ENCODE measurements at regions not wholly inside any gene's neighbourhood (a gene's known extent, or its start where the extent isn't known, plus 50 kb on each side); places are given as distances from the start of the nearest gene placed in this dataset.

DNA sequence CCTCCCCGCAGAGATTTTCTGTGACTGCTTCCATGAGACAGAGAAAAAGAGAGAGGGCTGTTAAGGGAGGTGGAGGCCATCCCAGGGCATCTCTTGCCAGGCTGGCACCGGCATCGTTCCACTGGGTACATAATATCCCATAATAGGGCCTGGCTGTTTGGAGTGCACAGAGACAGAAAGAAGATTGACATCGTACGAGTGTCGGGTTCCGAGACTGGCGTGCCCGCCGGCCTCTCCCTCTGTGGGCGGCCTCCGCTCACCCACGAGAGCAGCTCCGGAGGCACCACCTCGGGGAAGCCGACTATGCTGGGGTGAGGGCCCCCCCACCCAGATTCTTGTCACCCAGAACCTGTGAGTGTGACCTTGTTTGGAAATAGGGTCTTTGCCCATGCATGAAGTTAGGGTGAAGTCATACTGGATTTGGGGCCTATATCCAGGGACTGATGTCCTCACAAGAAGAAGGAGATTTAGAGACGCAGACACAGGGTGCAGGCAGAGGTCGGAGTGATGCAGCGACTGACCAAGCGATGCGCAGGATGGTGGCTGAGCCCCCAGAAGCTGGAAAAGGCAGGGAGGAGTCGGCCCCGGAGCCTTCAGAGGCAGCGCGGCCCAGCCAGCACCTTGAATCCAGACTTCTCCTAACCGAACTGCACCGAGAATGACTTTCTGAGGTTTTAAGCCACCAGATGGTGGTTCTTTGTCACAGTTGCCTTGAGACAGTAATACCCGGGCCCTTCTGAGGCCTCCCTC, 101.8 kb upstream of the CIBAR2 start:
- DNase-seq (ENCODE audit: low read depth, low spot score), result no peak
- H3K27ac ChIP-seq, result no peak overlapping the region
- no peak overlapping the region for H3K4me3 ChIP-seq
- no peaks in the 10 kb centered on the region for H3K36me3 ChIP-seq (ENCODE audit: insufficient read depth, low read length)
- no peaks in the 10 kb centered on the region for H3K9me3 ChIP-seq (ENCODE audit: low read depth, low read length)
- no peak overlapping the region for H3K9ac ChIP-seq (ENCODE audit: insufficient read length)
- TF ChIP-seq EZH2 (IDR thresholded peaks at IDR 0.05), result no peak
- TF ChIP-seq FOXP2 (optimal IDR thresholded peaks at IDR 0.05; ENCODE audit: control extremely low read depth, extremely low read length, insufficient read depth), result no peak
- TF ChIP-seq POLR2AphosphoS5 (IDR thresholded peaks at IDR 0.05; ENCODE audit: borderline replicate concordance, low read depth, low read length), result no peak

DNA sequence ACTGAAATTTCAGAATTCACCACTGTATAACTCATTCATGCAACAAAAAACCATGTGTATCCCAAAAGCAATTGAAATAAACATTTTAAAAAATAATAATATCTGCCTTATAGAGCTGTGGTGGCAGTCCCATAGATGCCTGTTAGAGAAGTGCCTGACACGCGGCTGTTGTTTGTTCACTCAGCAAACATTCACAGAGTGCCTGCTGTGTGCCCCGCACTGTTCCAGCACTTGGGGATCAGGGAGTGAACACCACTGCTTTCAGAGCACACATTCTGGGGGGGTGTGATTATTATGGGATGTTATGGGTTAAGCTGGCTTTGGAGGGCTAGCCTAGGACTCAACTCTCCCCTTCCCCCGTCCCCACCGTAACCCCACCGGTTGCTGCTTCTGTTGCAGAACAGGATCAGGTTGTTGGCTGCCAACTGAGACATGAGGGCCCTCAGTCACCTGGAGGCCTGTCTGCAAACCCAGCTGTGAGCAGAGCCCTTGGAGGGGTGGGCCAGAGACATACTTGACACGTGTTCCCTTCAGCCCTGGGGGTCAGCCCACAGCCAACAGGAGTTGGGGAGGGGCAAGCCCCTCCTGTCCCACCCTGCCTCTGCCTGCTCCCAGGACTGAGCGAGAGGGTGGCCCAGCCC, 103.3 kb upstream of the CIBAR2 start:
- Histone ChIP-seq H3K4me3 (no peak overlapping the region), H3K9me3 (ENCODE audit: low read depth, low read length) (no peaks in the 10 kb centered on the region), H3K27ac (no peak overlapping the region), H3K9ac (ENCODE audit: insufficient read length) (no peak overlapping the region), H3K36me3 (ENCODE audit: insufficient read depth, low read length) (no peaks in the 10 kb centered on the region)
- no peak for TF ChIP-seq POLR2AphosphoS5 (IDR thresholded peaks at IDR 0.05; ENCODE audit: borderline replicate concordance, low read depth, low read length)
- no peak for TF ChIP-seq EZH2 (IDR thresholded peaks at IDR 0.05)
- TF ChIP-seq FOXP2 (optimal IDR thresholded peaks at IDR 0.05; ENCODE audit: control extremely low read depth, extremely low read length, insufficient read depth), result no peak
- DNase-seq (ENCODE audit: low read depth, low spot score), result no peak

DNA sequence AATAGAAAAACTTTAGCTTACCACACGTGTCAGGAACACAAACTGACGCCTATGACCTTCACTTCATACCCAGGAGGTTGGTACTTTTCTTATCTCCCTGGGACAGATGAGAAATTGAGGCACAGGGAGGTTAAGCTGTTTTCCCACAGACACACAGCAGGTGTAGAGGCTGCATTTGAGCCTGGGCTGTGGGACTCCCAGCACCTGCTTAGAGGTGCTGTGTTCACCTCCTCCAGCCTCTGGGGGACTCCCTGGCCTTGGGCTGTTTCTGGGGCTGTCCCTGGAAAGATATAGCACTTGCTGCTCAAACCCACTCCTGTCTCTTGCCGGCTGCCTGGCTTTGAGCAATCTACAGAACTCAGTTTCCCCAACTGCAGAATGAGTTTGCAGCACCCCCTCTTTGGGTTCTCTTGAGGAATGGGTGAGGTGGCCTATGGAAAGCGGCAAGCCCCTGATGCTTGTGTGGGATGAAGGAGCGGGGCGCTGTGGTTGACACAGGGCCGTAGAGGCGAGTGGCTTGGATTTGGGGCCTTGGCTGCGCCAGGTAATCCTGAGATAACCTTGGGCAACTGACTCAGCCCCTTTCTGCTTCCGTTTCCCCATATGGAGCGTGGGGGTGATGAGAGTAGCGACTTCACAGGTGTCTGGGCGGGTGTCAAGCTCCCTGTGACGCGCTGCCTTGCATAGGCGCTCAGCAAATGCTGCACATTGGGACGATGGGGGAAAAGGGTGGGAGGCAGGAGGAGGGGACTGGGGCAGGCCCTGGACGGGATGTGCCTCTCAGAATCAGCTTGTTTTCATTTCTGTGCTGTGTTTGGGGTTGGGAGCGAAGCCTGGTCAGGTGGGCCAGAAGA, 104.5 kb upstream of the CIBAR2 start:
- Histone ChIP-seq H3K4me3 (no peak overlapping the region), H3K9ac (ENCODE audit: insufficient read length) (no peak overlapping the region), H3K9me3 (ENCODE audit: low read depth, low read length) (no peaks in the 10 kb centered on the region), H3K36me3 (ENCODE audit: insufficient read depth, low read length) (no peaks in the 10 kb centered on the region), H3K27ac (no peak overlapping the region)
- TF ChIP-seq POLR2AphosphoS5 (IDR thresholded peaks at IDR 0.05; ENCODE audit: borderline replicate concordance, low read depth, low read length), result no peak
- TF ChIP-seq FOXP2 (optimal IDR thresholded peaks at IDR 0.05; ENCODE audit: control extremely low read depth, extremely low read length, insufficient read depth), result no peak
- TF ChIP-seq EZH2 (IDR thresholded peaks at IDR 0.05), result no peak
- DNase-seq (ENCODE audit: low read depth, low spot score), result no peak

DNA sequence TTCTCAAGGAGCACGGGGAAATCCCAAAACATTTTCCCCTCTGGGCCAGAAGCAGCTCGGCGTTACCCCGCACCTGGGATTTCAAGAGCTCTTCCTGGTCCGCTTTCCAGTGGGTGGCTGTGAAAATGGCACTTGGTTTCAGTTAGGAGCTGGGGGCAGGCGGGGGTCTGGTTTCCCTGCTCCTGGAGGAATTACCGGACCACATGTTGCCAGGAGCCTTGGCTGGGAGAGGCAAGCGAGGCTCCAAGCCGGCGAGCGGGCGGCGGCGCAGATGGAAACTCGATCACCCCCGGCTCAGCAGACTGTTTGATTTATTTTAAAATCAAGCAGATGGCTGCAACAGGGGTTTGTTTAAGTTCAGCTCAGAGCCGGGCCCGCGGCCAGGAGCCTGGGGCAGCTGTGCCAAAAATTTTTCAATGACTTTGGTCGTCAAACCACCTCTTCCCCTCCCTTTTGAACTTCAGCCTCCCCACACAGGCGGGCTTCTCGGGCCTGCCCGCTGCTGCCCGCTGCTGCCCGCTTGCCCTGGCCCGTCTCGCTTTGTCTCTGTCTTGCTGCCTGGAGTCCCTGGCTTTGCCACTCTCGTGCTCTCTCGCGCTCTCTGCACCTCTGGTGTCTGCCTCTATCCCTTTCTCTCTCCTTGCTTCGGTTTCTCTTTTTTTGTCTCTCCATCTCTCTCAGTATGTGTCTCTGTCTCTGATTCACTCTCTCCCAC, 108.0 kb upstream of the CIBAR2 start:
- Histone ChIP-seq H3K9me3 (ENCODE audit: low read depth, low read length) (no peaks in the 10 kb centered on the region), H3K36me3 (ENCODE audit: insufficient read depth, low read length) (no peaks in the 10 kb centered on the region), H3K9ac (ENCODE audit: insufficient read length) (peak overlapping the region; percentile 41), H3K27ac (peak overlapping the region; percentile 74; the same call in 1 of the 2 replicates), H3K4me3 (peak overlapping the region; percentile 53)
- TF ChIP-seq FOXP2 (optimal IDR thresholded peaks at IDR 0.05; ENCODE audit: control extremely low read depth, extremely low read length, insufficient read depth) (no peak), EZH2 (IDR thresholded peaks at IDR 0.05) (no peak), POLR2AphosphoS5 (IDR thresholded peaks at IDR 0.05; ENCODE audit: borderline replicate concordance, low read depth, low read length) (no peak)
- no peak for DNase-seq (ENCODE audit: low read depth, low spot score)

DNA sequence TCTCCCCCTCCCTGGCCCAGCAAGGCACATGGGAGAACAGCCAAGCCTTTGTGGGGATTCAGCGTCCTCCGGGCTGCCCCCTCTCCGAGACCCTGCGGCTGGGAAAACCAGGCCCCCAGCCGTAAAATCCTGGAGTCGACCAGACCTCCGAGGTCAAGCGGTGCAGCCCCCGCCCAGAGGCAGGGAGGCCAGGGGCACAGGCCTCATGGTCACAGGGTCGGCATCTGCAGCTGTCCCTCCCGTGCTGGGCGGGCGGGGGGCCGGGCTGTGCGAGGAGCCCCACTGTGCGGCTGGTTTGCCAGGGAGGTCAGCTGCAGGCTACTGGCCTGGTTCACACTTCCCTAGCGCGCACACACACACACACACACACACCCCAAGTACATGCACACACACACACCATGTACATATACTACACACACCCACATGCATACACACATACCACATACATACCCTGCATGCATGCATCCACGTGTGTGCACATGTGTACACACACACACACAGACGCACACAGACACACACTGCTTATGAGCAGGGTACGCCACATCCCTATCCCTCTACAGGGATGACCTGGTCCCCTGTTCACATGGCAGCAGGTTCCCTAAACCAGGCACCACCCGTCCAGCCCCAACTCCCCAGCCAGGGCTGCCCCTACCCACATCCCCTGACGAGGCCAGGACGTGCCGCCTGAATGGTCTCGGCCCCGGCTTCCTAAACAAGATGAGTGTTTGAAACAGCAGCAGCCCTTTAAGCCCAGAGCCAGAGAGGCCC, 108.9 kb upstream of the CIBAR2 start:
- no peak for DNase-seq (ENCODE audit: low read depth, low spot score)
- no peak overlapping the region for H3K27ac ChIP-seq
- no peak overlapping the region for H3K9ac ChIP-seq (ENCODE audit: insufficient read length)
- no peaks in the 10 kb centered on the region for H3K9me3 ChIP-seq (ENCODE audit: low read depth, low read length)
- no peaks in the 10 kb centered on the region for H3K36me3 ChIP-seq (ENCODE audit: insufficient read depth, low read length)
- no peak for TF ChIP-seq POLR2AphosphoS5 (IDR thresholded peaks at IDR 0.05; ENCODE audit: borderline replicate concordance, low read depth, low read length)
- no peak for TF ChIP-seq FOXP2 (optimal IDR thresholded peaks at IDR 0.05; ENCODE audit: control extremely low read depth, extremely low read length, insufficient read depth)
- TF ChIP-seq EZH2 (IDR thresholded peaks at IDR 0.05), result no peak
- no peak overlapping the region for H3K4me3 ChIP-seq

DNA sequence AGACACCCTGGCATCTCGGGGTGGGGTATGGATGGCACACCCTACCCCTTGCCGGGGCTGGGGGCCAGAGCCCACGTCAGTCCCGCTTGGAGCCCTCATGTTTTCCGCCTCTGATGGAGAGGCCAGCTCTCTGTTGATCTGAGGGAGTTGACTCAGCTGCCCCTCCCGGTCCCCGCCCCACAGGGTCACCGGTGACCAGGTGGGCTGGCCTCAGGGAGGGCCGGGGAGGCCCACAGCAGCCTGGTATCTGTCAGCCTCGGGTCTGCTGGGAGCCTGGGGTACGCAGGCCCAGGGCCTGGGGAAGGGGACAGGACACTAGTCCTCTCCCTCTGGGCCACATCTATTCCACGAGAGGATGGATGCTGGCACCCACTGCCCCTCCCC, 109.5 kb upstream of the CIBAR2 start:
- no peak overlapping the region for H3K27ac ChIP-seq

DNA sequence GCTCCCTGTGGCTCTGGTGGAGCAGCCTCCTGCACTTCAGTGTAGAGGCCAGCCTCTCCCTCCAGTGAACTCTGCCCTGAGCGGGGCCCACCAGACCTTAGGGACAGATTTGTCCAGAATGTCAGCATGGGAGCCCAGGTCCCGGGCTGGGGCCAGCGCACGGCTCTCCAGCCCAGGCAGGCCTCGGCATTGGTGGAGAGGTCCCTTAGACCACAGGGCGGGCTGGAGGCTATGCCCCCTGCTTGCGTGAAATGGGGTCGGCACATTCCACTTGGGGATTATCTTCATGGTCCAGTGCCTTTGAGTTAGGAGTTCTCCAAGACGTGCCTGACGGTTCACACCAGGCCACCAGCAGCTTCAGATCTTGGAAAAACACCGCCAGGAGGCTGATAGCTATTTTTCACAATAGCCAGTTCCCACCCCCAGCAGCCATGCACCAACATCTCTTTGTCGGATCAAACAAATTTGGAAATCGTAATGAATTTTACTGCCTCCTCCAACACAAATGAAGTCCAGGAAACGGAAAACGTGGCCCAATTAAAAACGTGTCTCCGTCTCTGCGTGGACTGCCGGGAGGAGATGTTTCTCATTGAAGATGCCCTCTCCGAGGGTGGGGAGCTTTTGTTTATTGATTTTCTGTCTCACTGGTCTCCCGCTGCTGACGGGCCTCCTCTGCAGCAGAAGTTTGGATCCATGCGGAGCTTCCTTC, 110.0 kb upstream of the CIBAR2 start:
- TF ChIP-seq FOXP2 (optimal IDR thresholded peaks at IDR 0.05; ENCODE audit: control extremely low read depth, extremely low read length, insufficient read depth) (no peak), EZH2 (IDR thresholded peaks at IDR 0.05) (no peak), POLR2AphosphoS5 (IDR thresholded peaks at IDR 0.05; ENCODE audit: borderline replicate concordance, low read depth, low read length) (no peak)
- peak overlapping the region; percentile 71 for H3K27ac ChIP-seq
- no peaks in the 10 kb centered on the region for H3K9me3 ChIP-seq (ENCODE audit: low read depth, low read length)
- H3K36me3 ChIP-seq (ENCODE audit: insufficient read depth, low read length), result no peaks in the 10 kb centered on the region
- H3K9ac ChIP-seq (ENCODE audit: insufficient read length), result no peak overlapping the region
- H3K4me3 ChIP-seq, result peak overlapping the region; percentile 56
- no peak for DNase-seq (ENCODE audit: low read depth, low spot score)

More for the DNA sequence above, 109.5 kb upstream of the CIBAR2 start:
- no peak for DNase-seq (ENCODE audit: low read depth, low spot score)
- Histone ChIP-seq H3K36me3 (ENCODE audit: insufficient read depth, low read length) (no peaks in the 10 kb centered on the region), H3K9me3 (ENCODE audit: low read depth, low read length) (no peaks in the 10 kb centered on the region), H3K4me3 (no peak overlapping the region), H3K9ac (ENCODE audit: insufficient read length) (no peak overlapping the region)
- TF ChIP-seq POLR2AphosphoS5 (IDR thresholded peaks at IDR 0.05; ENCODE audit: borderline replicate concordance, low read depth, low read length), result no peak
- TF ChIP-seq FOXP2 (optimal IDR thresholded peaks at IDR 0.05; ENCODE audit: control extremely low read depth, extremely low read length, insufficient read depth), result no peak
- no peak for TF ChIP-seq EZH2 (IDR thresholded peaks at IDR 0.05)
